ENCODE measurements at regions not wholly inside any gene's neighbourhood (a gene's known extent, or its start where the extent isn't known, plus 50 kb on each side); places are given as distances from the start of the nearest gene placed in this dataset.

DNA sequence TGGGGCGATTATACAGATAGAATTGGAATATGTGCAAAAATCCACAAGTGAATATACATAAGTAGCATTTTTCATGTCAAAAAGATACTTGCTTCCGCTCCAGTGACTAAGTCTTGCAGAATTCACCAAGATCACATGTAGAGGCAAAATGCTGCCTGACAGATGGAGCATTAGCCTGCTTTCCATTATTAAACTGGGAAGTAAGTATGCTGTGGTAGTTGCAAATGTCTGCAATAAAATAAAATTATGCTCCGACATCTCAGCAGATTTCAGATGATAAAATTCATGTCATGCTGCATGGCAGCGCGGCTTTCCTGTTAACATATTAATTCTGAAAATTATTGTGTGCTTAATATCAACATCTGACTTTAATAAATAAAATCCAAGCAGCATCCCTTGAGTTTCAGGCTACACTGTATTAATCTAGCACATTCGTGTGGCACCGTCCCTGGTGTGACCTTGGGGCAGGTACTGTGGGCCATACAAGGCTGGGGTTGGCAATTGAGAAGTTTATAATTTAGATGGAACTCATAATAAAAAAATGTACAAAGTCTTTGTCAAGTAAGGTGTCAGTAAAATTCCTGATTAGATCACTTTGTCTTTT, 366.4 kb upstream of the ZP4 start (continued):
- TF ChIP-seq ZFP3 (CRISPR knock-in tag; IDR thresholded peaks at IDR 0.05) (no peak), CSRNP3 (CRISPR knock-in tag; IDR thresholded peaks at IDR 0.05) (no peak), BACH2 (CRISPR knock-in tag; IDR thresholded peaks at IDR 0.05; ENCODE audit: borderline replicate concordance) (no peak), CSDC2 (CRISPR knock-in tag; IDR thresholded peaks at IDR 0.05) (no peak), ZC3H10 (CRISPR knock-in tag; IDR thresholded peaks at IDR 0.05) (peak; percentile 94), ISL1 (CRISPR knock-in tag; IDR thresholded peaks at IDR 0.05) (no peak), ZNF8 (CRISPR knock-in tag; IDR thresholded peaks at IDR 0.05) (no peak), RARB (CRISPR knock-in tag; IDR thresholded peaks at IDR 0.05) (peak; percentile 61; the same call in 1 of the 2 replicates), ZNF565 (CRISPR knock-in tag; conservative IDR thresholded peaks at IDR 0.05; ENCODE audit: low read depth) (no peak)

GRCh38 chr1:238254935-238255334, 364.2 kb upstream of the ZP4 start:
- no peak for TF ChIP-seq CREB5 (CRISPR knock-in tag; IDR thresholded peaks at IDR 0.05; ENCODE audit: low read depth)
- no peak for TF ChIP-seq CSDC2 (CRISPR knock-in tag; IDR thresholded peaks at IDR 0.05)
- no peak for TF ChIP-seq SNAI2 (CRISPR knock-in tag; IDR thresholded peaks at IDR 0.05)
- no peak for TF ChIP-seq RARB (CRISPR knock-in tag; IDR thresholded peaks at IDR 0.05)
- TF ChIP-seq CSRNP3 (CRISPR knock-in tag; IDR thresholded peaks at IDR 0.05) = no peak
- no peak for TF ChIP-seq PATZ1 (CRISPR knock-in tag; IDR thresholded peaks at IDR 0.05; ENCODE audit: borderline replicate concordance)
- TF ChIP-seq TCF4 (CRISPR knock-in tag; IDR thresholded peaks at IDR 0.05; ENCODE audit: borderline replicate concordance) = no peak
- TF ChIP-seq OSR1 (CRISPR knock-in tag; IDR thresholded peaks at IDR 0.05) = no peak
- TF ChIP-seq ISL1 (CRISPR knock-in tag; IDR thresholded peaks at IDR 0.05) = no peak
- TF ChIP-seq ZNF70 (CRISPR knock-in tag; IDR thresholded peaks at IDR 0.05) = no peak
- TF ChIP-seq ARNTL (CRISPR knock-in tag; IDR thresholded peaks at IDR 0.05; ENCODE audit: borderline replicate concordance, low read depth) = no peak
- no peak for TF ChIP-seq TSHZ2 (CRISPR knock-in tag; IDR thresholded peaks at IDR 0.05)
- TF ChIP-seq TOX (CRISPR knock-in tag; IDR thresholded peaks at IDR 0.05; ENCODE audit: borderline replicate concordance) = no peak
- TF ChIP-seq, protein P1, sequence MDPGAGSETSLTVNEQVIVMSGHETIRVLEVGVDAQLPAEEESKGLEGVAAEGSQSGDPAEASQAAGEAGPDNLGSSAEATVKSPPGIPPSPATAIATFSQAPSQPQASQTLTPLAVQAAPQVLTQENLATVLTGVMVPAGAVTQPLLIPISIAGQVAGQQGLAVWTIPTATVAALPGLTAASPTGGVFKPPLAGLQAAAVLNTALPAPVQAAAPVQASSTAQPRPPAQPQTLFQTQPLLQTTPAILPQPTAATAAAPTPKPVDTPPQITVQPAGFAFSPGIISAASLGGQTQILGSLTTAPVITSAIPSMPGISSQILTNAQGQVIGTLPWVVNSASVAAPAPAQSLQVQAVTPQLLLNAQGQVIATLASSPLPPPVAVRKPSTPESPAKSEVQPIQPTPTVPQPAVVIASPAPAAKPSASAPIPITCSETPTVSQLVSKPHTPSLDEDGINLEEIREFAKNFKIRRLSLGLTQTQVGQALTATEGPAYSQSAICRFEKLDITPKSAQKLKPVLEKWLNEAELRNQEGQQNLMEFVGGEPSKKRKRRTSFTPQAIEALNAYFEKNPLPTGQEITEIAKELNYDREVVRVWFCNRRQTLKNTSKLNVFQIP (CRISPR knock-in tag; IDR thresholded peaks at IDR 0.05; ENCODE audit: borderline replicate concordance, low read depth) = no peak
- TF ChIP-seq ZFP30 (CRISPR knock-in tag; IDR thresholded peaks at IDR 0.05) = no peak
- no peak for TF ChIP-seq BACH2 (CRISPR knock-in tag; IDR thresholded peaks at IDR 0.05; ENCODE audit: borderline replicate concordance)
- no peak for ATAC-seq

Measured in SK-N-SH treated with all-trans-retinoic acid at 6 μM for 48 hours (cell line).